ENCODE measurements at regions not wholly inside any gene's neighbourhood (a gene's known extent, or its start where the extent isn't known, plus 50 kb on each side); places are given as distances from the start of the nearest gene placed in this dataset.

- TF ChIP-seq POLR2A (IDR thresholded peaks at IDR 0.05; ENCODE audit: low read depth, low read length) (no peak), POLR2AphosphoS5 (IDR thresholded peaks at IDR 0.05; ENCODE audit: low read depth, low read length) (no peak)
Measured at GRCh38 chr1:58396150-58396549, 150.4 kb downstream of the OMA1 start.
